Dendritic cell treated with granulocyte-macrophage colony-stimulating factor and Interleukin-4, amounts not matched to agents 40 ng/mL and 50 ng/mL, for 4 days (primary cell): ENCODE measurements at regions not wholly inside any gene's neighbourhood (a gene's known extent, or its start where the extent isn't known, plus 50 kb on each side); places are given as distances from the start of the nearest gene placed in this dataset.

Source experiments
- H3K27ac Mint-ChIP-seq: one replicate; pipeline ENCODE4 v1.8.0; 2022; ENCODE audit warnings: mild to moderate bottlenecking, mixed read lengths
- H3K27me3 Mint-ChIP-seq: one replicate; pipeline ENCODE4 v1.8.0; 2022; ENCODE audit warnings: mild to moderate bottlenecking, mixed read lengths
- H3K36me3 Mint-ChIP-seq: one replicate; pipeline ENCODE4 v1.8.0; 2022; ENCODE audit warnings: low read depth, mixed read lengths
- H3K4me1 Mint-ChIP-seq: one replicate; pipeline ENCODE4 v1.8.0; 2022; ENCODE audit warnings: low read depth, mixed read lengths
- H3K4me3 Mint-ChIP-seq: one replicate; pipeline ENCODE4 v1.8.0; 2022; ENCODE audit warnings: mild to moderate bottlenecking, moderate library complexity, mixed read lengths
- H3K9me3 Mint-ChIP-seq: one replicate; pipeline ENCODE4 v1.8.0; 2022; ENCODE audit warnings: mixed read lengths
- intact Hi-C: fragments of 100-400 bp; cut with micrococcal nuclease; formaldehyde crosslinking; loops from one replicate; pipeline ENCODE4 v1.15.0; 2022

- Mint-ChIP-seq H3K4me1 (no peaks in the 10 kb centered on the region), H3K27ac (no peak overlapping the region), H3K9me3 (no peaks in the 10 kb centered on the region), H3K36me3 (no peaks in the 10 kb centered on the region), H3K4me3 (no peak overlapping the region), H3K27me3 (peaks cover 25% of the 10 kb centered on the region)
- intact Hi-C loops, result loop anchor here (5.0 kb wide), 2 partner anchors 736 to 781 kb away; no protein-coding TSS in a partner anchor
Observed at GRCh38 chr20:20835897-20836296, 123.5 kb upstream of the RALGAPA2 start.

- intact Hi-C loops, result no loop called here
- Mint-ChIP-seq H3K36me3 (no peaks in the 10 kb centered on the region), H3K27me3 (peaks cover 25% of the 10 kb centered on the region), H3K4me3 (no peak overlapping the region), H3K27ac (no peak overlapping the region), H3K9me3 (no peaks in the 10 kb centered on the region), H3K4me1 (no peaks in the 10 kb centered on the region)
Observed at GRCh38 chr20:20834008-20834407, 121.6 kb upstream of the RALGAPA2 start.

- intact Hi-C loops, result no loop called here
- H3K4me1 Mint-ChIP-seq, result no peaks in the 10 kb centered on the region
- H3K27ac Mint-ChIP-seq, result no peak overlapping the region
- no peak overlapping the region for H3K4me3 Mint-ChIP-seq
- no peaks in the 10 kb centered on the region for H3K36me3 Mint-ChIP-seq
- no peaks in the 10 kb centered on the region for H3K9me3 Mint-ChIP-seq
- H3K27me3 Mint-ChIP-seq, result peaks cover 23% of the 10 kb centered on the region
Observed at GRCh38 chr20:20832715-20833114, 120.3 kb upstream of the RALGAPA2 start.

- Mint-ChIP-seq H3K27ac (no peak overlapping the region), H3K36me3 (no peaks in the 10 kb centered on the region), H3K4me1 (no peaks in the 10 kb centered on the region), H3K9me3 (no peaks in the 10 kb centered on the region), H3K4me3 (no peak overlapping the region), H3K27me3 (peaks cover 31% of the 10 kb centered on the region)
- intact Hi-C loops, result no loop called here
Observed at GRCh38 chr20:20831794-20832193, 119.3 kb upstream of the RALGAPA2 start.

GRCh38 chr20:20829681-20830080 is 117.2 kb upstream of the RALGAPA2 start:
- Mint-ChIP-seq H3K9me3 (no peaks in the 10 kb centered on the region), H3K36me3 (no peaks in the 10 kb centered on the region), H3K4me3 (no peak overlapping the region), H3K4me1 (peaks cover 4% of the 10 kb centered on the region), H3K27ac (no peak overlapping the region), H3K27me3 (peaks cover 27% of the 10 kb centered on the region)
- intact Hi-C loops, result no loop called here

- intact Hi-C loops, result no loop called here
- Mint-ChIP-seq H3K4me1 (peaks cover 20% of the 10 kb centered on the region), H3K36me3 (no peaks in the 10 kb centered on the region), H3K4me3 (no peak overlapping the region), H3K27ac (no peak overlapping the region), H3K9me3 (no peaks in the 10 kb centered on the region), H3K27me3 (peaks cover 35% of the 10 kb centered on the region)
Observed at GRCh38 chr20:20827992-20828597, 115.7 kb upstream of the RALGAPA2 start.

GRCh38 chr20:20824924-20825584 is 112.6 kb upstream of the RALGAPA2 start:
- Mint-ChIP-seq H3K4me1 (peaks cover 39% of the 10 kb centered on the region), H3K27me3 (peaks cover 52% of the 10 kb centered on the region), H3K9me3 (no peaks in the 10 kb centered on the region), H3K27ac (no peak overlapping the region), H3K4me3 (no peak overlapping the region), H3K36me3 (no peaks in the 10 kb centered on the region)
- intact Hi-C loops, result loop anchor here (1.0 to 5.0 kb wide), 2 partner anchors 113 to 160 kb away; partner anchors contain the start of gene RALGAPA2

- peaks cover 39% of the 10 kb centered on the region for H3K4me1 Mint-ChIP-seq
- no peak overlapping the region for H3K27ac Mint-ChIP-seq
- no peak overlapping the region for H3K4me3 Mint-ChIP-seq
- H3K27me3 Mint-ChIP-seq, result peaks cover 53% of the 10 kb centered on the region
- H3K36me3 Mint-ChIP-seq, result no peaks in the 10 kb centered on the region
- no peaks in the 10 kb centered on the region for H3K9me3 Mint-ChIP-seq
- intact Hi-C loops, result loop anchor here (5.0 kb wide), 1 partner anchor 111 kb away; the partner anchor contains the start of gene RALGAPA2
Observed at GRCh38 chr20:20823476-20823881, 111.0 kb upstream of the RALGAPA2 start.

- Mint-ChIP-seq H3K9me3 (no peaks in the 10 kb centered on the region), H3K27me3 (peaks cover 50% of the 10 kb centered on the region), H3K27ac (no peak overlapping the region), H3K4me1 (peaks cover 39% of the 10 kb centered on the region), H3K4me3 (no peak overlapping the region), H3K36me3 (no peaks in the 10 kb centered on the region)
- intact Hi-C loops, result loop anchor here (5.0 kb wide), 1 partner anchor 109 kb away; the partner anchor contains the start of gene RALGAPA2
Observed at GRCh38 chr20:20821484-20822260, 109.2 kb upstream of the RALGAPA2 start.

- Mint-ChIP-seq H3K36me3 (no peaks in the 10 kb centered on the region), H3K4me1 (peaks cover 39% of the 10 kb centered on the region), H3K27ac (no peak overlapping the region), H3K27me3 (peaks cover 46% of the 10 kb centered on the region), H3K4me3 (no peak overlapping the region), H3K9me3 (no peaks in the 10 kb centered on the region)
- intact Hi-C loops, result loop anchor here (5.0 kb wide), 1 partner anchor 109 kb away; the partner anchor contains the start of gene RALGAPA2
Observed at GRCh38 chr20:20820785-20821483, 108.5 kb upstream of the RALGAPA2 start.

- Mint-ChIP-seq H3K27ac (no peak overlapping the region), H3K4me1 (peaks cover 39% of the 10 kb centered on the region), H3K9me3 (no peaks in the 10 kb centered on the region), H3K4me3 (no peak overlapping the region), H3K27me3 (peaks cover 46% of the 10 kb centered on the region), H3K36me3 (no peaks in the 10 kb centered on the region)
- intact Hi-C loops, result loop anchor here (5.0 kb wide), 1 partner anchor 108 kb away; the partner anchor contains the start of gene RALGAPA2
Observed at GRCh38 chr20:20820104-20820503, 107.7 kb upstream of the RALGAPA2 start.

GRCh38 chr20:20816969-20817755 is 104.7 kb upstream of the RALGAPA2 start:
- no peaks in the 10 kb centered on the region for H3K36me3 Mint-ChIP-seq
- intact Hi-C loops, result no loop called here
- H3K4me3 Mint-ChIP-seq, result no peak overlapping the region
- H3K27me3 Mint-ChIP-seq, result peaks cover 26% of the 10 kb centered on the region
- H3K4me1 Mint-ChIP-seq, result peaks cover 18% of the 10 kb centered on the region
- no peaks in the 10 kb centered on the region for H3K9me3 Mint-ChIP-seq
- H3K27ac Mint-ChIP-seq, result no peak overlapping the region
